SK-N-SH (cell line): ENCODE measurements at regions not wholly inside any gene's neighbourhood (a gene's known extent, or its start where the extent isn't known, plus 50 kb on each side); places are given as distances from the start of the nearest gene placed in this dataset.

ENCODE experiments used
- CTCF ChIA-PET: fragments of 300-600, 350-600 bp; formaldehyde crosslinking; extraction: SDS; loops from one replicate; lab custom pipeline; 2021; lab: Yijun Ruan, JAX
- POLR2A ChIA-PET: fragments of 350-600 bp; sonication (Branson Sonifier 250); formaldehyde crosslinking; extraction: SDS; loops from one replicate; lab custom pipeline; 2020; ENCODE audit warnings: antibody characterized with exemption, inconsistent platforms; lab: Yijun Ruan, JAX
- DNase-seq: peaks from one replicate; pipeline ENCODE4 v3.0.0; 2012
- H2AFZ ChIP-seq: fragments of 200-600 bp; sonication (generic); 2 replicates; pipeline ENCODE4 v1.8.1; 2016; ENCODE audit warnings: antibody characterized with exemption, mild to moderate bottlenecking, low read depth
- H3F3A ChIP-seq: fragments of 200-600 bp; sonication (generic); replicated peaks from 2 replicates; pipeline ENCODE3; 2016; ENCODE audit warnings: antibody characterized with exemption, mild to moderate bottlenecking; ENCODE audit not compliant: insufficient read depth
- H3K27ac ChIP-seq, 2 experiments: fragments of 200-500 bp in 1 of 2; fragments of 200-600 bp in 1 of 2; sonication (Bioruptor generic) in 1 of 2; sonication (generic), shearing (Covaris generic) in 1 of 2; 2 replicates each; pipeline versions ENCODE4 v1.5.1 to v1.6.1; 2014 to 2016; ENCODE audit warnings: low read depth in 2 of 2, inconsistent platforms in 1 of 2, low read length in 1 of 2, mild to moderate bottlenecking in 1 of 2, mixed read lengths in 1 of 2
- H3K27me3 ChIP-seq: fragments of 200-600 bp; sonication (generic), shearing (Covaris generic); 2 replicates; pipeline ENCODE4 v1.6.1; 2016; ENCODE audit warnings: mixed run types; ENCODE audit not compliant: insufficient read depth
- H3K36me3 ChIP-seq, 2 experiments: fragments of 200-500 bp in 1 of 2; fragments of 200-600 bp in 1 of 2; sonication (Bioruptor generic) in 1 of 2; sonication (generic) in 1 of 2; replicated peaks in 1 of 2; 2 replicates each; pipeline versions ENCODE3 to v1.5.1; 2014 to 2016; ENCODE audit warnings: low read length in 1 of 2, mild to moderate bottlenecking in 1 of 2; ENCODE audit not compliant: insufficient read depth in 2 of 2, control insufficient read depth in 1 of 2
- H3K4me1 ChIP-seq, 2 experiments: fragments of 200-500 bp in 1 of 2; fragments of 200-600 bp in 1 of 2; sonication (Bioruptor generic) in 1 of 2; sonication (generic), shearing (Covaris generic) in 1 of 2; 2 replicates each; pipeline versions ENCODE4 v1.5.1 to v1.6.1; 2014 to 2016; ENCODE audit warnings: low read depth in 1 of 2, low read length in 1 of 2, mixed run types in 1 of 2; ENCODE audit not compliant: insufficient read depth in 2 of 2, control insufficient read depth in 1 of 2
- H3K4me2 ChIP-seq: fragments of 200-600 bp; sonication (generic), shearing (Covaris generic); 2 replicates; pipeline ENCODE4 v1.6.1; 2017; ENCODE audit warnings: mixed run types
- H3K4me3 ChIP-seq, 2 experiments: fragments of 200-500 bp in 1 of 2; fragments of 200-600 bp in 1 of 2; sonication (Bioruptor generic) in 1 of 2; sonication (generic), shearing (Covaris generic) in 1 of 2; 2 replicates each; pipeline versions ENCODE4 v1.5.1 to v1.8.1; 2014 to 2016; ENCODE audit warnings: low read depth in 2 of 2, inconsistent platforms in 1 of 2, low read length in 1 of 2, mild to moderate bottlenecking in 1 of 2, mixed read lengths in 1 of 2, moderate library complexity in 1 of 2
- H3K79me2 ChIP-seq: fragments of 200-600 bp; sonication (generic); 2 replicates; pipeline ENCODE4 v1.8.1; 2017; ENCODE audit warnings: mild to moderate bottlenecking; ENCODE audit not compliant: insufficient read depth
- H3K9ac ChIP-seq: fragments of 200-600 bp; sonication (generic); 2 replicates; pipeline ENCODE4 v1.6.1; 2017; ENCODE audit warnings: mixed run types
- H3K9me2 ChIP-seq: fragments of 200-600 bp; sonication (generic); 2 replicates; pipeline ENCODE4 v1.6.1; 2017; ENCODE audit warnings: mixed run types
- H3K9me3 ChIP-seq: fragments of 200-600 bp; sonication (generic); 2 replicates; pipeline ENCODE4 v1.6.1; 2017; ENCODE audit warnings: mixed run types, mild to moderate bottlenecking, moderate library complexity
- H4K20me1 ChIP-seq: fragments of 200-600 bp; sonication (generic); 2 replicates; pipeline ENCODE4 v1.6.1; 2017; ENCODE audit warnings: mild to moderate bottlenecking, mixed run types; ENCODE audit not compliant: insufficient read depth
- CHD2 ChIP-seq: fragments of 150-350 bp; IDR thresholded peaks from 2 replicates; pipeline ENCODE4 v1.6.1; 2018; ENCODE audit warnings: low read length; ENCODE audit not compliant: partially characterized antibody
- EP300 ChIP-seq, 2 experiments: IDR thresholded peaks; 2 replicates each; pipeline versions ENCODE4 v1.4.0 to v1.6.1; 2012; ENCODE audit warnings: borderline replicate concordance in 1 of 2, low read depth in 1 of 2, low read length in 1 of 2
- FOXJ3 ChIP-seq: sonication (generic); formaldehyde crosslinking; IDR thresholded peaks from 2 replicates; pipeline ENCODE4 v1.5.1; 2020; ENCODE audit warnings: mild to moderate bottlenecking, missing genetic modification reagents
- FOXM1 ChIP-seq: IDR thresholded peaks from 2 replicates; pipeline ENCODE4 v1.4.0; 2012; ENCODE audit warnings: low read depth, mild to moderate bottlenecking
- GATA2 ChIP-seq: sonication (generic); formaldehyde crosslinking; IDR thresholded peaks from 2 replicates; pipeline ENCODE4 v1.5.0; 2020; ENCODE audit warnings: mild to moderate bottlenecking, missing genetic modification reagents
- MEF2A ChIP-seq: IDR thresholded peaks from 2 replicates; pipeline ENCODE4 v1.4.0; 2012; ENCODE audit warnings: low read depth, borderline replicate concordance
- RXRA ChIP-seq: IDR thresholded peaks from 2 replicates; pipeline ENCODE4 v1.4.0; 2012; ENCODE audit warnings: low read depth, mild to moderate bottlenecking, borderline replicate concordance
- SIN3A ChIP-seq: IDR thresholded peaks from 2 replicates; pipeline ENCODE4 v1.6.1; 2012; ENCODE audit warnings: low read depth, mild to moderate bottlenecking, low read length, moderate library complexity, borderline replicate concordance
- TEAD4 ChIP-seq: IDR thresholded peaks from 2 replicates; pipeline ENCODE4 v1.4.0; 2012; ENCODE audit warnings: mild to moderate bottlenecking, borderline replicate concordance; ENCODE audit not compliant: insufficient read depth
- YY1 ChIP-seq: IDR thresholded peaks from 2 replicates; pipeline ENCODE4 v1.4.0; 2012; ENCODE audit warnings: low read depth, mild to moderate bottlenecking
- WGBS: methylation state at CpG from one replicate; pipeline ENCODE4 v1.1.6; 2017; ENCODE audit warnings: low lambda C conversion rate; 5-methylcytosine and 5-hydroxymethylcytosine counted together
- TF ChIP-seq, protein P1 (sequence below): IDR thresholded peaks from 2 replicates; pipeline ENCODE4; 2012
- TF ChIP-seq, protein P2 (sequence below): IDR thresholded peaks from 2 replicates; pipeline ENCODE4 v1.4.0; 2012; ENCODE audit warnings: low read depth
- TF ChIP-seq, protein P3 (sequence below): fragments of 200-600 bp; sonication (generic); IDR thresholded peaks from 2 replicates; pipeline ENCODE4 v1.6.1; 2017; ENCODE audit warnings: antibody characterized with exemption, mild to moderate bottlenecking, moderate library complexity
- TF ChIP-seq, protein P4 (sequence below): IDR thresholded peaks from 2 replicates; pipeline ENCODE4 v1.4.0; 2012; ENCODE audit warnings: low read depth, borderline replicate concordance
- TF ChIP-seq, protein P5 (sequence below): IDR thresholded peaks from 2 replicates; pipeline ENCODE4 v1.4.0; 2012; ENCODE audit warnings: low read depth, borderline replicate concordance
- TF ChIP-seq, protein P6 (sequence below): fragments of 150-350 bp; IDR thresholded peaks from 2 replicates; pipeline ENCODE4 v1.6.1; 2017; ENCODE audit warnings: antibody characterized with exemption, low read length, low read depth, borderline replicate concordance

DNA sequence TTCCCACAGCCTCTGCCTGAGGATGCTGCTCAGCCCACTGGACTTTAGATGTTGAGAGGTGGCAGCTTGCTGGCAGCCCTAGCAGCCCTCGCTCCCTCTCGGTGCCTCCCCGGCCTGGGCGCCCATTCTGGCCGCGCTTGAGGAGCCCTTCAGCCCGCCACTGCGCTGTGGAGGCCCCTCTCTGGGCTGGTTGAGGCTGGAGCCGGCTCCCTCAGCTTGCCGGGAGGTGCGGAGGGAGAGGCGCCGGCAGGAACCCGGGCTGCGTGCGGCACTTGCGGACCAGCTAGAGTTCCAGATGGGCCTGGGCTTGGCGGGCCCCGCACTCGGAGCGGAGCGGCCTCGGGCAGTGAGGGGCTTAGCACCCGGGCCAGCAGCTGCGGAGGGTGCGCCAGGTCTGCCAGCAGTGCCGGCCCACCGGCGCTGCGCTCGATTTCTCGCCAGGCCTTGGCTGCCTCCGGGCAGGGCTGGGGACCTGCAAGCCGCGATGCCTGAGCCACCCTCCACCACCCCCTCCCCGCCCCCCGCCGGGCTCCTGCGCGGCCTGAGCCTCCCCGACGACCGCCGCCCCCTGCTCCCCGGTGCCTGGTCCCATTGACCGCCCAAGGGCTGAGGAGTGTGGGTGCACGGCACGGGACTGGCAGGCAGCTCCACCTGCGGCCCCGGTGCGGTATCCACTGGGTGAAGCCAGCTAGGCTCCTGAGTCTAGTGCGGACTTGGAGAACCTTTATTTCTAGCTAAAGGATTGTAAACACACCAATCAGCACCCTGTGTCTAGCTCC lies 446.2 kb downstream of the INSC start:
- Histone ChIP-seq H3K4me1 (peaks cover 0 to under 1% of the 10 kb centered on the region in 2 experiments; a peak in 1 of 4 replicates), H3K9me2 (no peaks in the 10 kb centered on the region), H3K27me3 (no peaks in the 10 kb centered on the region), H3F3A (no peaks in the 10 kb centered on the region), H3K79me2 (no peaks in the 10 kb centered on the region), H3K36me3 (no peaks in the 10 kb centered on the region), H4K20me1 (no peaks in the 10 kb centered on the region), H3K9me3 (no peaks in the 10 kb centered on the region), H3K9ac (no peak overlapping the region), H3K27ac (no peak overlapping the region), H3K4me2 (no peak overlapping the region), H3K4me3 (no peak overlapping the region), H2AFZ (no peak overlapping the region)
- POLR2A ChIA-PET = no interaction called here
- TF ChIP-seq, protein P1, sequence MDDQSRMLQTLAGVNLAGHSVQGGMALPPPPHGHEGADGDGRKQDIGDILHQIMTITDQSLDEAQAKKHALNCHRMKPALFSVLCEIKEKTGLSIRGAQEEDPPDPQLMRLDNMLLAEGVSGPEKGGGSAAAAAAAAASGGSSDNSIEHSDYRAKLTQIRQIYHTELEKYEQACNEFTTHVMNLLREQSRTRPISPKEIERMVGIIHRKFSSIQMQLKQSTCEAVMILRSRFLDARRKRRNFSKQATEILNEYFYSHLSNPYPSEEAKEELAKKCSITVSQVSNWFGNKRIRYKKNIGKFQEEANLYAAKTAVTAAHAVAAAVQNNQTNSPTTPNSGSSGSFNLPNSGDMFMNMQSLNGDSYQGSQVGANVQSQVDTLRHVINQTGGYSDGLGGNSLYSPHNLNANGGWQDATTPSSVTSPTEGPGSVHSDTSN = no peak
- TF ChIP-seq, protein P2, sequence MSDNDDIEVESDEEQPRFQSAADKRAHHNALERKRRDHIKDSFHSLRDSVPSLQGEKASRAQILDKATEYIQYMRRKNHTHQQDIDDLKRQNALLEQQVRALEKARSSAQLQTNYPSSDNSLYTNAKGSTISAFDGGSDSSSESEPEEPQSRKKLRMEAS = no peak
- TF ChIP-seq TEAD4 = no peak
- TF ChIP-seq, protein P3, sequence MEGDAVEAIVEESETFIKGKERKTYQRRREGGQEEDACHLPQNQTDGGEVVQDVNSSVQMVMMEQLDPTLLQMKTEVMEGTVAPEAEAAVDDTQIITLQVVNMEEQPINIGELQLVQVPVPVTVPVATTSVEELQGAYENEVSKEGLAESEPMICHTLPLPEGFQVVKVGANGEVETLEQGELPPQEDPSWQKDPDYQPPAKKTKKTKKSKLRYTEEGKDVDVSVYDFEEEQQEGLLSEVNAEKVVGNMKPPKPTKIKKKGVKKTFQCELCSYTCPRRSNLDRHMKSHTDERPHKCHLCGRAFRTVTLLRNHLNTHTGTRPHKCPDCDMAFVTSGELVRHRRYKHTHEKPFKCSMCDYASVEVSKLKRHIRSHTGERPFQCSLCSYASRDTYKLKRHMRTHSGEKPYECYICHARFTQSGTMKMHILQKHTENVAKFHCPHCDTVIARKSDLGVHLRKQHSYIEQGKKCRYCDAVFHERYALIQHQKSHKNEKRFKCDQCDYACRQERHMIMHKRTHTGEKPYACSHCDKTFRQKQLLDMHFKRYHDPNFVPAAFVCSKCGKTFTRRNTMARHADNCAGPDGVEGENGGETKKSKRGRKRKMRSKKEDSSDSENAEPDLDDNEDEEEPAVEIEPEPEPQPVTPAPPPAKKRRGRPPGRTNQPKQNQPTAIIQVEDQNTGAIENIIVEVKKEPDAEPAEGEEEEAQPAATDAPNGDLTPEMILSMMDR = no peak
- TF ChIP-seq FOXM1 = no peak
- TF ChIP-seq MEF2A = no peak
- no peak for TF ChIP-seq CHD2
- TF ChIP-seq, protein P4, sequence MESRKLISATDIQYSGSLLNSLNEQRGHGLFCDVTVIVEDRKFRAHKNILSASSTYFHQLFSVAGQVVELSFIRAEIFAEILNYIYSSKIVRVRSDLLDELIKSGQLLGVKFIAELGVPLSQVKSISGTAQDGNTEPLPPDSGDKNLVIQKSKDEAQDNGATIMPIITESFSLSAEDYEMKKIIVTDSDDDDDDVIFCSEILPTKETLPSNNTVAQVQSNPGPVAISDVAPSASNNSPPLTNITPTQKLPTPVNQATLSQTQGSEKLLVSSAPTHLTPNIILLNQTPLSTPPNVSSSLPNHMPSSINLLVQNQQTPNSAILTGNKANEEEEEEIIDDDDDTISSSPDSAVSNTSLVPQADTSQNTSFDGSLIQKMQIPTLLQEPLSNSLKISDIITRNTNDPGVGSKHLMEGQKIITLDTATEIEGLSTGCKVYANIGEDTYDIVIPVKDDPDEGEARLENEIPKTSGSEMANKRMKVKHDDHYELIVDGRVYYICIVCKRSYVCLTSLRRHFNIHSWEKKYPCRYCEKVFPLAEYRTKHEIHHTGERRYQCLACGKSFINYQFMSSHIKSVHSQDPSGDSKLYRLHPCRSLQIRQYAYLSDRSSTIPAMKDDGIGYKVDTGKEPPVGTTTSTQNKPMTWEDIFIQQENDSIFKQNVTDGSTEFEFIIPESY = no peak
- no peak for TF ChIP-seq SIN3A
- TF ChIP-seq YY1 = no peak
- TF ChIP-seq FOXJ3 (CRISPR knock-in tag) = no peak
- TF ChIP-seq, protein P5, sequence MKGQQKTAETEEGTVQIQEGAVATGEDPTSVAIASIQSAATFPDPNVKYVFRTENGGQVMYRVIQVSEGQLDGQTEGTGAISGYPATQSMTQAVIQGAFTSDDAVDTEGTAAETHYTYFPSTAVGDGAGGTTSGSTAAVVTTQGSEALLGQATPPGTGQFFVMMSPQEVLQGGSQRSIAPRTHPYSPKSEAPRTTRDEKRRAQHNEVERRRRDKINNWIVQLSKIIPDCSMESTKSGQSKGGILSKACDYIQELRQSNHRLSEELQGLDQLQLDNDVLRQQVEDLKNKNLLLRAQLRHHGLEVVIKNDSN = no peak
- TF ChIP-seq RXRA = no peak
- no peak for TF ChIP-seq EP300 (IDR thresholded peaks at IDR 0.05; ENCODE audit: borderline replicate concordance in 1 of 2, low read depth in 1 of 2, low read length in 1 of 2)
- no peak for TF ChIP-seq GATA2
- TF ChIP-seq, protein P6, sequence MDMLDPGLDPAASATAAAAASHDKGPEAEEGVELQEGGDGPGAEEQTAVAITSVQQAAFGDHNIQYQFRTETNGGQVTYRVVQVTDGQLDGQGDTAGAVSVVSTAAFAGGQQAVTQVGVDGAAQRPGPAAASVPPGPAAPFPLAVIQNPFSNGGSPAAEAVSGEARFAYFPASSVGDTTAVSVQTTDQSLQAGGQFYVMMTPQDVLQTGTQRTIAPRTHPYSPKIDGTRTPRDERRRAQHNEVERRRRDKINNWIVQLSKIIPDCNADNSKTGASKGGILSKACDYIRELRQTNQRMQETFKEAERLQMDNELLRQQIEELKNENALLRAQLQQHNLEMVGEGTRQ = no peak
- no peak for DNase-seq
- CTCF ChIA-PET = interaction anchor here (0.5 to 0.9 kb wide), 2 partner anchors 70 to 116 kb away, joined by 3 read pairs; no protein-coding TSS in a partner anchor
- WGBS = 69% methylated on average over 27 of the region's 52 CpGs
